HepG2 (cell line): ENCODE measurements at regions not wholly inside any gene's neighbourhood (a gene's known extent, or its start where the extent isn't known, plus 50 kb on each side); places are given as distances from the start of the nearest gene placed in this dataset.
A peak's percentile ranks its signal among the peaks of the same experiment; 100 is the strongest.

ENCODE experiments used
- ATAC-seq: fragments of 200-7000 bp; cut with Tn5 transposase; 3 replicates; pipeline ENCODE4 v1.9.1; 2020; ENCODE audit warnings: mild to moderate bottlenecking, moderate library complexity
- BruUV-seq: library from RNA; stranded (reverse); fragments of 400-500 nt; replicated peaks from 2 replicates; lab custom pipeline; 2021; lab: Mats Ljungman, UMichigan
- CTCF ChIA-PET: fragments of 300-600 bp; formaldehyde crosslinking; extraction: SDS; loops from one replicate; lab custom pipeline; 2021; ENCODE audit warnings: low total read pairs, inconsistent platforms, low intra/inter-chr PET ratio; lab: Yijun Ruan, JAX
- POLR2A ChIA-PET: fragments of 350-600 bp; sonication (Branson Sonifier 250); formaldehyde crosslinking; loops from one replicate; lab custom pipeline; 2020; ENCODE audit warnings: antibody characterized with exemption, inconsistent platforms; lab: Yijun Ruan, JAX
- DNase-seq: peaks from one replicate; pipeline ENCODE4 v3.0.0-alpha.2; 2015; ENCODE audit warnings: low spot score
- FAIRE-seq: peaks from 3 replicates; lab custom pipeline; 2011; peaks lifted over from hg19 to GRCh38; lab: Jason Lieb, UNC
- H2AFZ ChIP-seq: one replicate; pipeline ENCODE4 v1.6.1; 2011; ENCODE audit warnings: low read length, inconsistent platforms
- H3K27ac ChIP-seq: fragments of 300-600 bp; 3 replicates; pipeline ENCODE4 v1.8.0; 2011; ENCODE audit warnings: mixed run types, mild to moderate bottlenecking, mixed read lengths, low read length, inconsistent platforms; ENCODE audit not compliant: insufficient read depth; ENCODE audit errors: extremely low read length
- H3K27me3 ChIP-seq, 2 experiments: fragments of 200-600 bp in 1 of 2; 2 replicates in 1 of 2; 3 replicates in 1 of 2; pipeline versions ENCODE4 v1.6.0 to v1.8.0; 2011; ENCODE audit warnings: low read length in 2 of 2, mild to moderate bottlenecking in 2 of 2, moderate library complexity in 2 of 2, inconsistent platforms in 1 of 2; ENCODE audit not compliant: insufficient read depth in 2 of 2, control insufficient read depth in 1 of 2
- H3K36me3 ChIP-seq, 2 experiments: fragments of 200-600 bp in 1 of 2; replicated peaks in 1 of 2; 2 replicates in 1 of 2; 3 replicates in 1 of 2; pipeline versions ENCODE4 v1.5.1 to v1.8.0; 2011; ENCODE audit warnings: low read length in 2 of 2, inconsistent platforms in 1 of 2; ENCODE audit not compliant: insufficient read depth in 2 of 2, control insufficient read depth in 1 of 2
- H3K4me1 ChIP-seq: 2 replicates; pipeline ENCODE4 v1.5.1; 2012; ENCODE audit warnings: low read length, inconsistent platforms; ENCODE audit not compliant: insufficient read depth
- H3K4me2 ChIP-seq: 2 replicates; pipeline ENCODE4 v1.6.0; 2011; ENCODE audit warnings: low read depth, low read length, inconsistent platforms
- H3K4me3 ChIP-seq, 3 experiments: fragments of 200-600 bp in 1 of 3; sonication (generic), shearing (Covaris generic) in 1 of 3; replicated peaks in 1 of 3; 2 replicates each; pipeline ENCODE4 v1.5.1; 2011 to 2016; ENCODE audit warnings: low read length in 3 of 3, inconsistent platforms in 2 of 3, low read depth in 2 of 3, mild to moderate bottlenecking in 2 of 3, control low read depth in 1 of 3, mixed read lengths in 1 of 3; ENCODE audit not compliant: insufficient read depth in 1 of 3
- H3K79me2 ChIP-seq: one replicate; pipeline ENCODE4 v1.6.1; 2011; ENCODE audit warnings: low read length, inconsistent platforms; ENCODE audit not compliant: insufficient read depth
- H3K9ac ChIP-seq: 2 replicates; pipeline ENCODE4 v1.6.0; 2011; ENCODE audit warnings: mild to moderate bottlenecking, low read depth, low read length, inconsistent platforms; ENCODE audit not compliant: insufficient read depth
- H3K9me3 ChIP-seq: 2 replicates; pipeline ENCODE4 v1.5.1; 2012; ENCODE audit warnings: mild to moderate bottlenecking, low read length
- H4K20me1 ChIP-seq: 2 replicates; pipeline ENCODE4 v1.6.0; 2011; ENCODE audit warnings: inconsistent platforms, mild to moderate bottlenecking, low read length, moderate library complexity; ENCODE audit not compliant: insufficient read depth
- ATF4 ChIP-seq, 2 experiments: fragments of 450-650 bp in 1 of 2; sonication (generic) in 1 of 2; formaldehyde crosslinking; IDR thresholded peaks; 2 replicates each; pipeline versions ENCODE4 v1.5.0 to v1.8.0; 2020 to 2022; ENCODE audit warnings: mild to moderate bottlenecking in 1 of 2, missing genetic modification reagents in 1 of 2
- CEBPB ChIP-seq: IDR thresholded peaks from 2 replicates; pipeline ENCODE4 v1.6.1; 2011; ENCODE audit warnings: low read depth, low read length, improper control_type of control experiment, borderline replicate concordance
- CERS6 ChIP-seq: sonication (generic); formaldehyde crosslinking; IDR thresholded peaks from 2 replicates; pipeline ENCODE4 v1.5.0; 2020; ENCODE audit warnings: missing genetic modification reagents
- HCFC1 ChIP-seq: fragments of 150-350 bp; IDR thresholded peaks from 2 replicates; pipeline ENCODE4 v1.6.1; 2014; ENCODE audit warnings: low read depth, low read length
- LCORL ChIP-seq, 2 experiments: fragments of 450-650 bp in 1 of 2; sonication (generic) in 1 of 2; formaldehyde crosslinking in 1 of 2; IDR thresholded peaks; 2 replicates each; pipeline versions ENCODE4 v1.5.0 to v1.6.1; 2017 to 2020; ENCODE audit warnings: antibody characterized with exemption in 1 of 2, missing genetic modification reagents in 1 of 2
- LRRFIP1 ChIP-seq: sonication (generic); formaldehyde crosslinking; conservative IDR thresholded peaks from 2 replicates; pipeline ENCODE4 v1.4.0; 2020; ENCODE audit warnings: missing genetic modification reagents
- TBX3 ChIP-seq: fragments of 450-650 bp; IDR thresholded peaks from 2 replicates; pipeline ENCODE4 v1.6.1; 2017; ENCODE audit warnings: antibody characterized with exemption, mild to moderate bottlenecking, inconsistent platforms, borderline replicate concordance
- ZNF3 ChIP-seq: IDR thresholded peaks from 2 replicates; pipeline ENCODE4 v1.7.0; 2017; ENCODE audit warnings: inconsistent platforms
- ZNF451 ChIP-seq: sonication (generic); formaldehyde crosslinking; IDR thresholded peaks from 2 replicates; pipeline ENCODE4 v1.5.0; 2020; ENCODE audit warnings: mild to moderate bottlenecking, missing genetic modification reagents
- ZNF558 ChIP-seq: sonication (generic); formaldehyde crosslinking; IDR thresholded peaks from 2 replicates; pipeline ENCODE4 v1.9.0; 2022; ENCODE audit warnings: mild to moderate bottlenecking, missing genetic modification reagents, borderline replicate concordance
- ZNF674 ChIP-seq: sonication (generic); formaldehyde crosslinking; IDR thresholded peaks from 2 replicates; pipeline ENCODE4 v1.5.0; 2020; ENCODE audit warnings: low read depth, mild to moderate bottlenecking, missing genetic modification reagents
- WGBS: methylation state at CpG from one replicate; pipeline ENCODE4 v1.1.6; 2017; ENCODE audit warnings: low lambda C conversion rate; 5-methylcytosine and 5-hydroxymethylcytosine counted together
- in situ Hi-C: cut with HindIII; loops from 2 replicates; pipeline ENCODE4 v1.10.0; 2017; ENCODE audit warnings: low pct_unique_long_range_greater_than_20kb; ENCODE audit not compliant: extremely low pct_ligation_motif_present
- intact Hi-C: fragments of 100-400 bp; cut with micrococcal nuclease; formaldehyde crosslinking; loops from one replicate; pipeline ENCODE4 v1.10.0; 2022; ENCODE audit not compliant: unreplicated experiment

GRCh38 chr5:91438871-91439270 lies 55.8 kb upstream of the ARRDC3 start:
- CTCF ChIA-PET: no interaction called here
- Histone ChIP-seq H3K27me3 (no peaks in the 10 kb centered on the region), H4K20me1 (no peaks in the 10 kb centered on the region), H2AFZ (no peak overlapping the region), H3K4me2 (no peak overlapping the region), H3K9me3 (no peaks in the 10 kb centered on the region), H3K36me3 (no peaks in the 10 kb centered on the region)
- in situ Hi-C loops: no loop called here
- POLR2A ChIA-PET: no interaction called here
- intact Hi-C loops: no loop called here
- FAIRE-seq: no peak
- TF ChIP-seq ZNF3 (no peak), ATF4 (CRISPR knock-in tag; IDR thresholded peaks at IDR 0.05) (no peak), HCFC1 (no peak), LRRFIP1 (no peak)
- TF ChIP-seq, all 625 proteins: peak for 0
- H3K4me3 ChIP-seq: no peak overlapping the region
- ATAC-seq (peak; percentile 82), DNase-seq (peak; percentile 4)
- peaks cover 8% of the 10 kb centered on the region; the same call in 1 of the 2 replicates for H3K4me1 ChIP-seq
- no peak overlapping the region for H3K9ac ChIP-seq
- no peaks in the 10 kb centered on the region for H3K79me2 ChIP-seq
- BruUV-seq: no TSS peak
- 15% methylated on average over 1 of the region's 1 CpG for WGBS
- H3K27ac ChIP-seq: no peak overlapping the region

- ChIA-PET CTCF (no interaction called here), POLR2A (no interaction called here)
- FAIRE-seq: no peak
- no peaks in the 10 kb centered on the region for H3K79me2 ChIP-seq
- no peaks in the 10 kb centered on the region for H3K9me3 ChIP-seq
- H3K4me2 ChIP-seq: no peak overlapping the region
- no peak overlapping the region for H3K9ac ChIP-seq
- no peak overlapping the region for H3K27ac ChIP-seq
- H2AFZ ChIP-seq: no peak overlapping the region
- peak; percentile 70 for ATAC-seq
- H3K4me1 ChIP-seq: peaks cover 8% of the 10 kb centered on the region; the same call in 1 of the 2 replicates
- no peaks in the 10 kb centered on the region for H3K36me3 ChIP-seq
- H3K4me3 ChIP-seq: no peak overlapping the region
- 1% methylated on average over 3 of the region's 3 CpGs for WGBS
- in situ Hi-C loops (no loop called here), intact Hi-C loops (no loop called here)
- no peaks in the 10 kb centered on the region for H4K20me1 ChIP-seq
- DNase-seq: no peak
- no peaks in the 10 kb centered on the region for H3K27me3 ChIP-seq
- TF ChIP-seq ZNF674 (no peak), LCORL (IDR thresholded peaks at IDR 0.05) (no peak), LCORL (CRISPR knock-in tag; IDR thresholded peaks at IDR 0.05) (0 out of 2 replicates have a peak, but pooled peaks have one; percentile 18), ZNF558 (no peak), ZNF451 (CRISPR knock-in tag) (no peak), CEBPB (peak; percentile 28; the same call in 1 of the 2 replicates), TBX3 (no peak), CERS6 (no peak)
- BruUV-seq: no TSS peak
Observed at GRCh38 chr5:91436241-91436640, 53.1 kb upstream of the ARRDC3 start.
